Mesenchymal stem cell (in vitro differentiated cells and primary cell): ENCODE measurements at regions not wholly inside any gene's neighbourhood (a gene's known extent, or its start where the extent isn't known, plus 50 kb on each side); places are given as distances from the start of the nearest gene placed in this dataset.
A peak's percentile ranks its signal among the peaks of the same experiment; 100 is the strongest.

Source experiments
- DNase-seq: peaks from one replicate; pipeline ENCODE4 v3.0.0-alpha.2; 2013
- H2AFZ ChIP-seq: one replicate; pipeline ENCODE4 v1.6.1; 2013; ENCODE audit warnings: low read depth, mild to moderate bottlenecking, control low read depth, inconsistent platforms, low read length, moderate library complexity
- H2AK5ac ChIP-seq: 2 replicates; pipeline ENCODE4 v1.6.1; 2013; ENCODE audit warnings: low read length, moderate library complexity, mild to moderate bottlenecking, inconsistent platforms; ENCODE audit not compliant: severe bottlenecking
- H2BK120ac ChIP-seq: one replicate; pipeline ENCODE4 v1.6.1; 2013; ENCODE audit warnings: low read depth, mild to moderate bottlenecking, inconsistent platforms, low read length, moderate library complexity
- H2BK12ac ChIP-seq, 2 experiments: one replicate each; pipeline ENCODE4 v1.6.1; 2013; ENCODE audit warnings: inconsistent platforms in 2 of 2, low read length in 2 of 2, mild to moderate bottlenecking in 2 of 2, moderate library complexity in 2 of 2, control low read depth in 1 of 2
- H2BK15ac ChIP-seq: one replicate; pipeline ENCODE4 v1.6.1; 2013; ENCODE audit warnings: mild to moderate bottlenecking, low read depth, inconsistent platforms; ENCODE audit not compliant: poor library complexity, severe bottlenecking
- H2BK5ac ChIP-seq: 2 replicates; pipeline ENCODE4 v1.6.1; 2013; ENCODE audit warnings: low read depth, mild to moderate bottlenecking, low read length, control low read depth, inconsistent platforms; ENCODE audit not compliant: poor library complexity, severe bottlenecking
- H3K14ac ChIP-seq, 2 experiments: one replicate each; pipeline ENCODE4 v1.6.1; 2013; ENCODE audit warnings: inconsistent platforms in 2 of 2, low read length in 2 of 2, control low read depth in 1 of 2, mild to moderate bottlenecking in 1 of 2, moderate library complexity in 1 of 2
- H3K18ac ChIP-seq, 2 experiments: one replicate each; pipeline ENCODE4 v1.6.1; 2013; ENCODE audit warnings: inconsistent platforms in 2 of 2, low read length in 2 of 2, control low read depth in 1 of 2, low read depth in 1 of 2, mild to moderate bottlenecking in 1 of 2
- H3K23ac ChIP-seq, 2 experiments: one replicate each; pipeline ENCODE4 v1.6.1; 2013; ENCODE audit warnings: inconsistent platforms in 2 of 2, low read length in 2 of 2, mild to moderate bottlenecking in 2 of 2, moderate library complexity in 2 of 2, control low read depth in 1 of 2
- H3K27ac ChIP-seq: 2 replicates; pipeline ENCODE4 v1.5.1; 2013; ENCODE audit warnings: mild to moderate bottlenecking, moderate library complexity, low read length, control low read depth, inconsistent platforms; ENCODE audit not compliant: poor library complexity, severe bottlenecking
- H3K27me3 ChIP-seq, 2 experiments: 2 replicates each; pipeline versions ENCODE4 v1.6.1 to v1.7.0; 2013; ENCODE audit warnings: low read length in 2 of 2, mild to moderate bottlenecking in 2 of 2, moderate library complexity in 2 of 2, control low read depth in 1 of 2, inconsistent platforms in 1 of 2; ENCODE audit not compliant: control insufficient read depth in 1 of 2, insufficient read depth in 1 of 2
- H3K36me3 ChIP-seq, 2 experiments: 2 replicates each; pipeline versions ENCODE4 v1.6.1 to v1.7.0; 2013; ENCODE audit warnings: low read length in 2 of 2, control low read depth in 1 of 2, inconsistent platforms in 1 of 2, low read depth in 1 of 2, mild to moderate bottlenecking in 1 of 2; ENCODE audit not compliant: insufficient read depth in 2 of 2, control insufficient read depth in 1 of 2
- H3K4ac ChIP-seq, 2 experiments: one replicate each; pipeline ENCODE4 v1.6.1; 2013; ENCODE audit warnings: inconsistent platforms in 2 of 2, low read length in 2 of 2, mild to moderate bottlenecking in 2 of 2, moderate library complexity in 2 of 2, control low read depth in 1 of 2, low read depth in 1 of 2
- H3K4me1 ChIP-seq: 2 replicates; pipeline ENCODE4 v1.6.1; 2013; ENCODE audit warnings: low read depth, low read length, control low read depth; ENCODE audit not compliant: control insufficient read depth, insufficient read depth
- H3K4me2 ChIP-seq: 2 replicates; pipeline ENCODE4 v1.6.1; 2013; ENCODE audit warnings: low read length, mild to moderate bottlenecking, inconsistent platforms; ENCODE audit not compliant: poor library complexity, severe bottlenecking
- H3K4me3 ChIP-seq, 2 experiments: 2 replicates each; pipeline versions ENCODE4 v1.5.1 to v1.7.0; 2013; ENCODE audit warnings: low read length in 2 of 2, mild to moderate bottlenecking in 2 of 2, control low read depth in 1 of 2, low read depth in 1 of 2; ENCODE audit not compliant: insufficient read depth in 1 of 2
- H3K79me1 ChIP-seq: replicated peaks from 2 replicates; pipeline ENCODE4 v1.6.1; 2013; ENCODE audit warnings: mild to moderate bottlenecking, control low read depth, low read length, inconsistent platforms; ENCODE audit not compliant: poor library complexity, severe bottlenecking
- H3K9ac ChIP-seq: 2 replicates; pipeline ENCODE4 v1.7.0; 2013; ENCODE audit warnings: mild to moderate bottlenecking, low read length, moderate library complexity
- H3K9me3 ChIP-seq: 2 replicates; pipeline ENCODE4 v1.7.0; 2013; ENCODE audit warnings: mild to moderate bottlenecking, low read length; ENCODE audit not compliant: control insufficient read depth
- H4K8ac ChIP-seq: one replicate; pipeline ENCODE4 v1.6.1; 2013; ENCODE audit warnings: inconsistent platforms, mild to moderate bottlenecking, low read length, moderate library complexity
- H4K91ac ChIP-seq: one replicate; pipeline ENCODE4 v1.6.1; 2013; ENCODE audit warnings: mild to moderate bottlenecking, low read length, inconsistent platforms
- WGBS: methylation state at CpG from one replicate; pipeline ENCODE4 v1.1.7; 2013; ENCODE audit warnings: mixed read lengths; 5-methylcytosine and 5-hydroxymethylcytosine counted together

DNA sequence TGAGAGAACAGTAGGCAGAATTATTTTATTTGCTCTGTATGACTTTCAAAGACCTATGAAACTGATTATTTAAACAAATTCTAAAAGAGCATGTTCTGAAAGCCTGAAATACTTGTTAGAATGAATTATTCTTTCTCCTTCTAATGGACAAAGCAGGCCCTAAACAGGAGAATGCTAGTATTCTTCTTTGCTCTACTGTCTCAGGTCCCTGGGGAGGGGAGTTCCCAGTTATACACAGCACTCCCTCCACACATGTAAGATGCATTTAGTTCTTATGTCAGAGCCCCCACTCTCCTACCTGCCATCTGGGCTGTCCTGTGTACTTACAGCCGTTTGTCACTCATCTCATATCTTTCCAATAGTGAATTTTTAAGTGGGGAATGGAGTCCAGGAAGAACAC is 633.5 kb upstream of the ANKRD30A start:
- Histone ChIP-seq H3K4me3 (no peak overlapping the region), H2BK5ac (no peak overlapping the region), H3K9ac (no peak overlapping the region), H2AK5ac (no peak overlapping the region), H3K79me1 (no peaks in the 10 kb centered on the region), H3K4me1 (peaks cover 4% of the 10 kb centered on the region), H3K4ac (no peak overlapping the region), H3K18ac (peak overlapping the region in 1 of 2 experiments; percentile 19), H4K8ac (no peak overlapping the region), H3K9me3 (no peaks in the 10 kb centered on the region), H2BK15ac (no peak overlapping the region), H3K4me2 (no peak overlapping the region), H3K27ac (no peak overlapping the region), H3K23ac (no peak overlapping the region), H4K91ac (no peak overlapping the region), H3K27me3 (no peaks in the 10 kb centered on the region), H3K36me3 (no peaks in the 10 kb centered on the region), H2BK12ac (no peak overlapping the region), H2BK120ac (no peak overlapping the region), H2AFZ (no peak overlapping the region), H3K14ac (no peak overlapping the region)
- no CpG with 5 or more reads among the region's 1 CpG for WGBS
- DNase-seq = no peak

DNA sequence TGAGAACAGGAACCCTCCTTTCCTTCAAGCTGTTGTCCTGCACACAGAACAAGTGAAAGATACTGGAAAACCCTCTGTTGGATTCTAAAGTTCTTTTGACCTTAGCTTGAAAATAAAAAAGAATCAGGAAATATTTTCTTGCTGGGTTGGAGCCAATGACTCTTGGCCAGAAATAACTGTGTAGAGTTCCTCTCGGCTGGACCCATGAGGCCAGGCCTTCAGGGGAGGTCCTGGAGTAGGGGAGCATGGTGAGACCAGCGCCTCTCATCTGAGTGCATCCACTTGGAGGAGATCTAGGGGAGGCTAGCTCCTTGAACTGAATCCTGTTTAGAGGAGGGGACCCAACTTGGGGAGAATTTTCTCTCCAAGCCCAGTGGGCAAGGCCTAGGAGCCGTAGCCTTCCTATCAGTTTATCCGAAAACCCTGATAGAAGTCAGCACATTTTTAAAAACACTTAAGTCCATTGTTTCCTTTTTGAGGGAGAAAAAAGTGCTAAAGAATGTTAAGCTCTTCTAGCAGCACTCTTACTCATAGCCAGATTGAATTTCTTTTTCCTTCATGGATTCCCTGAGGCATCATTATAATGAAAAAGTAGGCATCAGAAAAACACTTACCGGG is 635.7 kb upstream of the ANKRD30A start:
- Histone ChIP-seq H3K9me3 (no peaks in the 10 kb centered on the region), H3K23ac (no peak overlapping the region), H3K9ac (peak overlapping the region; percentile 82), H2BK5ac (no peak overlapping the region), H3K27me3 (no peaks in the 10 kb centered on the region), H3K36me3 (no peaks in the 10 kb centered on the region), H2AFZ (no peak overlapping the region), H3K4me2 (no peak overlapping the region), H2BK120ac (no peak overlapping the region), H3K4me1 (peaks cover 4% of the 10 kb centered on the region), H2BK12ac (peak overlapping the region; percentile 69 to 75), H4K8ac (peak overlapping the region; percentile 23), H3K79me1 (no peaks in the 10 kb centered on the region), H2AK5ac (no peak overlapping the region), H3K4ac (peak overlapping the region; percentile 2 to 45), H4K91ac (no peak overlapping the region), H3K18ac (peak overlapping the region; percentile 5 to 93), H3K27ac (peak overlapping the region; percentile 60), H3K4me3 (peak overlapping the region in 1 of 2 experiments; percentile 29), H3K14ac (no peak overlapping the region), H2BK15ac (no peak overlapping the region)
- WGBS = 69% methylated on average over 4 of the region's 5 CpGs
- DNase-seq = peak; percentile 44

DNA sequence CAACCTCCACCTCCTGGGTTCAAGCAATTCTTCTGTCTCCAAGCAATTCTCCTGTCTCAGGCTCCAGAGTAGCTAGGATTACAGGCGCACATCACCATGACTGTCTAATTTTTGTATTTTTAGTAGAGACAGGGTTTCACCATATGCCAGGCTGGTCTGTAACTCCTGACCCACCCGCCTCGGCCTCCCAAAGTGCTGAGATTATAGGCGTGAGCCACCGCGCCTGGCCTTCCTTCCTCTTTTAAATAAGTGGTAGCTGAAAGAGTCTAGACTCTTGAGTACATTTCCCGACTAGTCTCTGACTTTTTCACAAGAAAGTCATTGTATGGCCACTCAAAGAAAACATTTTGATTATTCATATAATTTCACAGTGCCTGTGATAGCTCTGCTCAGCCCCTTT is 636.2 kb upstream of the ANKRD30A start:
- 93% methylated on average over 7 of the region's 7 CpGs for WGBS
- H3K27ac ChIP-seq = no peak overlapping the region

DNA sequence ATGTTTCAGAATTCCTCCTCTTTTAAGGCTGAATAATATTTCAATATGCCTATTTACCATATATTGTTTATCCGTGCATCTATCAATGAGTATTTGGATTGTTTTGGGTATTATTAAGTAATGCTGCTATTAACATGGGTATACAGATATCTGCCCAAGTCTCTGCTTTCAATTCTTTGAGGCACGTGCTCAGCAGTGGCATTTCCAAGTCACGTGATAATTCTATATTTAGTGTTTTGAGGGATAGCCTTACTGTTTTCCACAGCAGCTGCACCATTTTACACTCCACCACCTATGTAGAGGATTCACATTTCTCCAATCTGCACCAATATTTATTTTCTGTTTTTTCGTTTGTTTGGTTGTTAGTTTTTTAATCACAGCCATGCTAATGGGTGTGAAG is 636.8 kb upstream of the ANKRD30A start:
- no peak overlapping the region for H2AFZ ChIP-seq

More for the DNA sequence above, 636.2 kb upstream of the ANKRD30A start:
- Histone ChIP-seq H3K4me3 (peak overlapping the region in 1 of 2 experiments; percentile 29), H3K23ac (no peak overlapping the region), H4K91ac (no peak overlapping the region), H2BK15ac (no peak overlapping the region), H3K4me2 (no peak overlapping the region), H4K8ac (no peak overlapping the region), H3K18ac (peak overlapping the region in 1 of 2 experiments; percentile 54), H2BK120ac (peak overlapping the region; percentile 19), H2BK5ac (no peak overlapping the region), H2AFZ (no peak overlapping the region), H3K36me3 (no peaks in the 10 kb centered on the region), H3K79me1 (no peaks in the 10 kb centered on the region), H3K14ac (no peak overlapping the region), H3K9me3 (no peaks in the 10 kb centered on the region), H2AK5ac (no peak overlapping the region), H2BK12ac (peak overlapping the region in 1 of 2 experiments; percentile 60), H3K9ac (peak overlapping the region; percentile 82), H3K27me3 (no peaks in the 10 kb centered on the region), H3K4ac (no peak overlapping the region), H3K4me1 (peaks cover 4% of the 10 kb centered on the region)
- no peak for DNase-seq

More for the DNA sequence above, 636.8 kb upstream of the ANKRD30A start:
- no peak for DNase-seq
- Histone ChIP-seq H2BK5ac (no peak overlapping the region), H3K4me2 (no peak overlapping the region), H4K8ac (no peak overlapping the region), H2BK15ac (no peak overlapping the region), H2BK120ac (no peak overlapping the region), H3K79me1 (no peaks in the 10 kb centered on the region), H3K4ac (no peak overlapping the region), H3K4me3 (no peak overlapping the region), H3K9me3 (no peaks in the 10 kb centered on the region), H3K9ac (no peak overlapping the region), H3K36me3 (no peaks in the 10 kb centered on the region), H3K14ac (no peak overlapping the region), H4K91ac (no peak overlapping the region), H3K27me3 (no peaks in the 10 kb centered on the region), H2BK12ac (no peak overlapping the region), H3K23ac (no peak overlapping the region), H3K18ac (no peak overlapping the region), H3K4me1 (peaks cover 4% of the 10 kb centered on the region), H2AK5ac (no peak overlapping the region), H3K27ac (no peak overlapping the region)
- WGBS = 93% methylated on average over 4 of the region's 4 CpGs
